Esophagus squamous epithelium (tissue), 5 donors: ENCODE measurements at regions not wholly inside any gene's neighbourhood (a gene's known extent, or its start where the extent isn't known, plus 50 kb on each side); places are given as distances from the start of the nearest gene placed in this dataset.

Source experiments
- DNase-seq: peaks from one replicate; lab custom pipeline; 2025; lab: John Stamatoyannopoulos, UW
- H3K27ac ChIP-seq, 4 donors: fragments of 200-600 bp; sonication (generic); one replicate each; pipeline ENCODE4 v1.5.1; 2016 to 2019; ENCODE audit warnings: mild to moderate bottlenecking in 1 of 4
- H3K27me3 ChIP-seq, 4 donors: fragments of 200-600 bp; sonication (generic); 1 replicate in 3 of 4; 2 replicates in 1 of 4; pipeline versions ENCODE4 v1.5.1 to v1.6.0; 2017 to 2021; ENCODE audit warnings: antibody characterized with exemption in 1 of 4
- H3K36me3 ChIP-seq, 3 donors: fragments of 200-600 bp; sonication (generic); one replicate each; pipeline ENCODE4 v1.5.1; 2016 to 2019
- H3K4me1 ChIP-seq, 3 donors: fragments of 200-600 bp; sonication (generic); one replicate each; pipeline ENCODE4 v1.5.1; 2017 to 2019
- H3K4me3 ChIP-seq, 4 donors: fragments of 200-600 bp; sonication (generic); 1 replicate in 3 of 4; 2 replicates in 1 of 4; pipeline ENCODE4 v1.5.1; 2016 to 2019; ENCODE audit warnings: mild to moderate bottlenecking in 2 of 4, moderate library complexity in 1 of 4
- H3K9me3 ChIP-seq, 3 donors: fragments of 200-600 bp; sonication (generic); one replicate each; pipeline ENCODE4 v1.5.1; 2016 to 2019
- POLR2A ChIP-seq, 4 donors: fragments of 450-650 bp; IDR thresholded peaks; one replicate each; pipeline ENCODE4 v1.6.1; 2017; ENCODE audit warnings: antibody characterized with exemption in 4 of 4, mild to moderate bottlenecking in 4 of 4, moderate library complexity in 3 of 4
- WGBS, 2 donors: methylation state at CpG; one replicate each; pipeline ENCODE4 v1.1.5; 2018; 5-methylcytosine and 5-hydroxymethylcytosine counted together
- intact Hi-C: fragments of 100-400 bp; cut with DNase I; formaldehyde crosslinking; loops from one replicate; pipeline ENCODE4 v1.15.0; 2022
- TF ChIP-seq, protein P1 (sequence below), 6 experiments: fragments of 450-650 bp in 4 of 6; fragments of 200-600 bp in 2 of 6; sonication (generic) in 2 of 6; IDR thresholded peaks; one replicate each; pipeline ENCODE4 v1.5.1; 2016 to 2019; ENCODE audit warnings: antibody characterized with exemption in 6 of 6, mild to moderate bottlenecking in 4 of 6, moderate library complexity in 4 of 6
- donor health status: DM: yes; HTN: yes; CAD: no.

DNA sequence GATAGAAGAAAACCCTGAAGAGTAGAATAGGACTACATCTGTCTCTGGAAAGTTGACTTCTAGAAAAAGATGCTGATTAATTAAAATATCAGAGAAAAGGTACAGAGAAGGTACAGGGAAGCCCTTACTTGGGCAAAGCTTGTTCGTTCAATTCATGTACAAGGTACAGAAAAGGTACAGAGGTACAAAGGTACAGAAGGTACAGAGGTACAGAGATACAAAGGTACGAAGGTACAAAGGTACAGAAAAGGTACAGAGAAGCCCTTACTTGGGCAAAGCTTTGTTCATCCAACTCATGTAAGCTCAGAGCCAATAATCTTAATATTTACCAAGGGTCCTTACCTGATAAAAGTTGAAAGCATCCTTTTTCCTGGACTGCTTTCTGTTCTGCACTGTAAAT lies 182.3 kb downstream of the PCSK1 start:
- H3K36me3 ChIP-seq = no peaks in the 10 kb centered on the region
- TF ChIP-seq POLR2A (IDR thresholded peaks at IDR 0.05) = no peak
- TF ChIP-seq, protein P1, sequence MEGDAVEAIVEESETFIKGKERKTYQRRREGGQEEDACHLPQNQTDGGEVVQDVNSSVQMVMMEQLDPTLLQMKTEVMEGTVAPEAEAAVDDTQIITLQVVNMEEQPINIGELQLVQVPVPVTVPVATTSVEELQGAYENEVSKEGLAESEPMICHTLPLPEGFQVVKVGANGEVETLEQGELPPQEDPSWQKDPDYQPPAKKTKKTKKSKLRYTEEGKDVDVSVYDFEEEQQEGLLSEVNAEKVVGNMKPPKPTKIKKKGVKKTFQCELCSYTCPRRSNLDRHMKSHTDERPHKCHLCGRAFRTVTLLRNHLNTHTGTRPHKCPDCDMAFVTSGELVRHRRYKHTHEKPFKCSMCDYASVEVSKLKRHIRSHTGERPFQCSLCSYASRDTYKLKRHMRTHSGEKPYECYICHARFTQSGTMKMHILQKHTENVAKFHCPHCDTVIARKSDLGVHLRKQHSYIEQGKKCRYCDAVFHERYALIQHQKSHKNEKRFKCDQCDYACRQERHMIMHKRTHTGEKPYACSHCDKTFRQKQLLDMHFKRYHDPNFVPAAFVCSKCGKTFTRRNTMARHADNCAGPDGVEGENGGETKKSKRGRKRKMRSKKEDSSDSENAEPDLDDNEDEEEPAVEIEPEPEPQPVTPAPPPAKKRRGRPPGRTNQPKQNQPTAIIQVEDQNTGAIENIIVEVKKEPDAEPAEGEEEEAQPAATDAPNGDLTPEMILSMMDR (IDR thresholded peaks at IDR 0.05) = no peak
- DNase-seq = no peak
- intact Hi-C loops = no loop called here
- peaks cover 0 to 80% (median 15%) of the 10 kb centered on the region in 3 donors for H3K4me1 ChIP-seq
- no peak overlapping the region for H3K4me3 ChIP-seq
- no peaks in the 10 kb centered on the region for H3K27me3 ChIP-seq
- H3K27ac ChIP-seq = no peak overlapping the region
- 77 to 90% methylated on average over 2 of the region's 2 CpGs for WGBS, 2 donors
- no peaks in the 10 kb centered on the region for H3K9me3 ChIP-seq

DNA sequence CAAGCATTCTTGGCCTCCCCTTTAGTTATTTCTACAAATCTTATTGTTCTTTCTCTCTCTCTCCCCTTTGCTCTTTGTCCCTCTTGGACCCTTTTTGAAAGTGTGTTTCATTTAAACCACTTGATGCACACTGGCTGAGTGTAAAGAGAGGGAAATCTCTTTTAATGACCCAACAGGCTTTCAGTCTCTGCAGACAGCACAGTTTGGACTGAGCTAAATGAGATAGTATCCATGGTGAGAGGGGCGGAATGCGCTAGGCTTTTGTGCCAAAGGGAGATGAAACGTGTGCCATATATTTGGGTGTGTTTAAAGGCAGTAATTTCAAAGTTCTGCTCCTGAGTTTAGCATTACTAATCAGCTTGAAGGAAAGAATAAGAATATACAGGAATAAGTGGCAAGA lies 184.9 kb downstream of the PCSK1 start:
- Histone ChIP-seq H3K27me3 (no peaks in the 10 kb centered on the region), H3K4me1 (peaks cover 0 to 72% (median 14%) of the 10 kb centered on the region in 3 donors), H3K27ac (peak overlapping the region; percentile 75 to 84 (median 82)), H3K36me3 (no peaks in the 10 kb centered on the region), H3K4me3 (peak overlapping the region in 3 of 4 donors; percentile 7 to 21 (median 10)), H3K9me3 (no peaks in the 10 kb centered on the region)
- intact Hi-C loops = no loop called here
- 36 to 65% methylated on average over 3 of the region's 3 CpGs for WGBS, 2 donors
- TF ChIP-seq, protein P1 (IDR thresholded peaks at IDR 0.05) = no peak
- DNase-seq = no peak

DNA sequence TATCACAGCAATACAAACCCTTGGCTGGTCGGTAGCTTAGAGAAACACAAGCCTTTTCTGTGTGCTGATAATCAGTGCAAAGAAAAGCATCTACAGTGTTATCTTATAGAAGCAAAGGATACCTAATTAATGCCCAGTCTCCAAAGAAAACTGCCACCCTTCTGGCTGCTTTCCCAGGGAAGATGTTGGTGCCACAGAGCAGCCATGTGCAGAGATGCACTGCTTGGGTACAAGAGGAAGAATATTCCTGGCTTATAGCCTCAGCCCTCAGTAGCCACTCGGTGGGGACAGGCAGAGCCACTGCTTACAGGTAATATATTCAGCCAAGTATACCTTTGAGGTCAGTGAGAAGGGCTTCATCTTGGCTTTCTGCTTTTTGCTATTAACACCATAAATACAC lies 185.3 kb downstream of the PCSK1 start:
- H3K4me1 ChIP-seq = peaks cover 0 to 72% (median 14%) of the 10 kb centered on the region in 3 donors
- peak overlapping the region in 3 of 4 donors; percentile 7 to 21 (median 10) for H3K4me3 ChIP-seq
- no peaks in the 10 kb centered on the region for H3K9me3 ChIP-seq
- no peaks in the 10 kb centered on the region for H3K27me3 ChIP-seq
- no peak for DNase-seq
- H3K27ac ChIP-seq = peak overlapping the region; percentile 75 to 84 (median 82)
- intact Hi-C loops = no loop called here
- 26 to 32% methylated on average over 2 of the region's 2 CpGs for WGBS, 2 donors
- no peaks in the 10 kb centered on the region for H3K36me3 ChIP-seq
- TF ChIP-seq, protein P1 (IDR thresholded peaks at IDR 0.05) = no peak
- no peak for TF ChIP-seq POLR2A (IDR thresholded peaks at IDR 0.05)

DNA sequence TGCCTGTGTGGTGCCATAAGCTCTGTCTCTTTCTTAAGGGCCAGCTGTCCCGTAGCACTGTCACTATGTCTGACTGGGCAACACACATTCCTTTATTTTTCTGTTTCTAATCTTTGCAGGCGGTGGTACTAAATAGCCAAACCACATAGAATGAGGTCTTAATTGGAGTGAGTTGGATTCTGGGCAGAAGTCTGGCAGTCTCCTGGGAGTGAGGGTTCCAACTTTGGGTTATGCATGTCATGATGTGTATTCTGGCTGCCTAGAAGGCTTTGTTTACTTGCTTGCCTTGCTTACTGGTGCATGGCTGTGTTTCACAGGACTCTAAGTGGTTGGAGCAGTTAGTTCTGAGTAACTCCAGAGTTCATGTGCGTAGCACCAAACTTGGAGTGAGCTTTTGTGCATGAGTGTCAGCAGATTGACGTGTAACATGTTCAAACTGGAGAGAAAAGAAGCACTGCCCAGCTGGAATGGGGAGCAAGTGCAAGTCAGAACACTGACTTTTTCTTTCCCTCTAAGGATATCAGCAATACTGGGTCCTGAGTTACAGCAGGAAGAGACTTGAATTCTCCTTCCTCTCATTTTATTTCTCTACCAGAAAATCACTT lies 185.8 kb downstream of the PCSK1 start:
- intact Hi-C loops = no loop called here

More for the DNA sequence above, 185.8 kb downstream of the PCSK1 start:
- DNase-seq = no peak
- peak overlapping the region in 3 of 4 donors; percentile 7 to 21 (median 10) for H3K4me3 ChIP-seq
- H3K36me3 ChIP-seq = no peaks in the 10 kb centered on the region
- H3K9me3 ChIP-seq = no peaks in the 10 kb centered on the region
- H3K4me1 ChIP-seq = peaks cover 0 to 69% (median 14%) of the 10 kb centered on the region in 3 donors
- WGBS, 2 donors = 19 to 31% methylated on average over 4 of the region's 4 CpGs
- no peaks in the 10 kb centered on the region for H3K27me3 ChIP-seq
- TF ChIP-seq, protein P1 (IDR thresholded peaks at IDR 0.05) = no peak
- TF ChIP-seq POLR2A (IDR thresholded peaks at IDR 0.05) = no peak
- peak overlapping the region; percentile 75 to 84 (median 82) for H3K27ac ChIP-seq
